Stomach (tissue), 8 donors: ENCODE measurements at regions not wholly inside any gene's neighbourhood (a gene's known extent, or its start where the extent isn't known, plus 50 kb on each side); places are given as distances from the start of the nearest gene placed in this dataset.

ENCODE experiments used
- DNase-seq, 2 donors: peaks; one replicate each; pipeline versions ENCODE4 v3.0.0 to v3.0.0-alpha.2; 2013 to 2019
- H3K27ac ChIP-seq, 5 donors: fragments of 200-600 bp in 4 of 5; sonication (generic) in 4 of 5; one replicate each; pipeline ENCODE4 v1.5.1; 2013 to 2019; ENCODE audit warnings: mild to moderate bottlenecking in 1 of 5, moderate library complexity in 1 of 5
- H3K27me3 ChIP-seq, 3 donors: fragments of 200-600 bp; sonication (generic); one replicate each; pipeline ENCODE4 v1.5.1; 2017 to 2019; ENCODE audit warnings: mixed run types in 1 of 3
- H3K36me3 ChIP-seq, 4 donors: fragments of 200-600 bp; sonication (generic); 1 replicate in 3 of 4; 2 replicates in 1 of 4; pipeline ENCODE4 v1.5.1; 2016 to 2019
- H3K4me1 ChIP-seq, 4 donors: fragments of 200-600 bp; sonication (generic); one replicate each; pipeline ENCODE4 v1.5.1; 2016 to 2019
- H3K4me3 ChIP-seq, 4 donors: fragments of 200-600 bp; sonication (generic) in 3 of 4; one replicate each; pipeline ENCODE4 v1.5.1; 2016 to 2019; ENCODE audit warnings: mild to moderate bottlenecking in 1 of 4
- H3K9me3 ChIP-seq, 4 donors: fragments of 200-600 bp; sonication (generic); one replicate each; pipeline ENCODE4 v1.5.1; 2016 to 2019
- EP300 ChIP-seq: sonication (generic); formaldehyde crosslinking; IDR thresholded peaks from one replicate; pipeline ENCODE4 v1.6.1; 2017; ENCODE audit warnings: antibody characterized with exemption
- POLR2A ChIP-seq, 4 donors: fragments of 450-650 bp; IDR thresholded peaks; one replicate each; pipeline ENCODE4 v1.6.1; 2016; ENCODE audit warnings: antibody characterized with exemption in 4 of 4, control low read depth in 2 of 4, mild to moderate bottlenecking in 1 of 4, moderate library complexity in 1 of 4
- POLR2AphosphoS5 ChIP-seq, 3 donors: sonication (generic); formaldehyde crosslinking; IDR thresholded peaks; one replicate each; pipeline ENCODE4 v1.6.1; 2016; ENCODE audit warnings: antibody characterized with exemption in 3 of 3
- WGBS, 5 donors: extraction: QIAGEN DNeasy Blood & Tissue Kit in 3 of 5; methylation state at CpG; one replicate each; pipeline versions ENCODE4 v1.1.5 to v1.1.7; 2013 to 2018; 5-methylcytosine and 5-hydroxymethylcytosine counted together
- intact Hi-C: fragments of 100-400 bp; cut with DNase I; formaldehyde crosslinking; loops from one replicate; pipeline ENCODE4 v1.15.1; 2023; ENCODE audit warnings: low total_unique reads
- TF ChIP-seq, protein P1 (sequence below), 7 experiments: fragments of 450-650 bp in 4 of 7; fragments of 200-600 bp in 3 of 7; sonication (generic) in 3 of 7; IDR thresholded peaks; one replicate each; pipeline ENCODE4 v1.5.1; 2016 to 2019; ENCODE audit warnings: antibody characterized with exemption in 7 of 7, control low read depth in 2 of 7, mild to moderate bottlenecking in 1 of 7
- donor health status: healthy with polysubstance abuse.
- donor health status: Bipolar disorder and iron deficiency.
- donor health status: healthy.

DNA sequence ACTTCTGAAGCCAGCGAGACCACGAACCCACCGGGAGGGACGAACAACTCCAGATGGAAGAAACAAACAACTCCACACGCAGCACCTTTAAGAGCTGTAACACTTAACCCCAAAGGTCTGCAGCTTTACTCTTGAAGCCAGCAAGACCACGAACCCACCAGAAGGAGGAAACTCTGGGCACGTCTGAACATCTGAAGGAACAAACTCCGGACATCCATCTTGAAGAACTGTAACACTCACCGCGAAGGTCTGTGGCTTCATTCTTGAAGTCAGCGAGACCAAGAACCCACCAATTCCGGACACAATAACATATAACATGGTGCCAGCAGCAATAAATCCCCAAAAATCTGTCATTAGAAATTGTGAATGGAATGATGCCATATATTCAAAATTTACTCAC is 180.9 kb downstream of the TLE1 start:
- Histone ChIP-seq H3K9me3 (no peaks in the 10 kb centered on the region), H3K27me3 (no peaks in the 10 kb centered on the region), H3K36me3 (no peaks in the 10 kb centered on the region), H3K4me3 (no peak overlapping the region), H3K4me1 (no peaks in the 10 kb centered on the region), H3K27ac (no peak overlapping the region)
- DNase-seq, result no peak
- intact Hi-C loops, result no loop called here
- 82 to 90% (median 88%) methylated on average over 12 of the region's 12 CpGs for WGBS, 5 donors
- TF ChIP-seq, protein P1, sequence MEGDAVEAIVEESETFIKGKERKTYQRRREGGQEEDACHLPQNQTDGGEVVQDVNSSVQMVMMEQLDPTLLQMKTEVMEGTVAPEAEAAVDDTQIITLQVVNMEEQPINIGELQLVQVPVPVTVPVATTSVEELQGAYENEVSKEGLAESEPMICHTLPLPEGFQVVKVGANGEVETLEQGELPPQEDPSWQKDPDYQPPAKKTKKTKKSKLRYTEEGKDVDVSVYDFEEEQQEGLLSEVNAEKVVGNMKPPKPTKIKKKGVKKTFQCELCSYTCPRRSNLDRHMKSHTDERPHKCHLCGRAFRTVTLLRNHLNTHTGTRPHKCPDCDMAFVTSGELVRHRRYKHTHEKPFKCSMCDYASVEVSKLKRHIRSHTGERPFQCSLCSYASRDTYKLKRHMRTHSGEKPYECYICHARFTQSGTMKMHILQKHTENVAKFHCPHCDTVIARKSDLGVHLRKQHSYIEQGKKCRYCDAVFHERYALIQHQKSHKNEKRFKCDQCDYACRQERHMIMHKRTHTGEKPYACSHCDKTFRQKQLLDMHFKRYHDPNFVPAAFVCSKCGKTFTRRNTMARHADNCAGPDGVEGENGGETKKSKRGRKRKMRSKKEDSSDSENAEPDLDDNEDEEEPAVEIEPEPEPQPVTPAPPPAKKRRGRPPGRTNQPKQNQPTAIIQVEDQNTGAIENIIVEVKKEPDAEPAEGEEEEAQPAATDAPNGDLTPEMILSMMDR (IDR thresholded peaks at IDR 0.05), result no peak
- TF ChIP-seq EP300 (no peak), POLR2AphosphoS5 (IDR thresholded peaks at IDR 0.05) (no peak), POLR2A (IDR thresholded peaks at IDR 0.05) (no peak)

DNA sequence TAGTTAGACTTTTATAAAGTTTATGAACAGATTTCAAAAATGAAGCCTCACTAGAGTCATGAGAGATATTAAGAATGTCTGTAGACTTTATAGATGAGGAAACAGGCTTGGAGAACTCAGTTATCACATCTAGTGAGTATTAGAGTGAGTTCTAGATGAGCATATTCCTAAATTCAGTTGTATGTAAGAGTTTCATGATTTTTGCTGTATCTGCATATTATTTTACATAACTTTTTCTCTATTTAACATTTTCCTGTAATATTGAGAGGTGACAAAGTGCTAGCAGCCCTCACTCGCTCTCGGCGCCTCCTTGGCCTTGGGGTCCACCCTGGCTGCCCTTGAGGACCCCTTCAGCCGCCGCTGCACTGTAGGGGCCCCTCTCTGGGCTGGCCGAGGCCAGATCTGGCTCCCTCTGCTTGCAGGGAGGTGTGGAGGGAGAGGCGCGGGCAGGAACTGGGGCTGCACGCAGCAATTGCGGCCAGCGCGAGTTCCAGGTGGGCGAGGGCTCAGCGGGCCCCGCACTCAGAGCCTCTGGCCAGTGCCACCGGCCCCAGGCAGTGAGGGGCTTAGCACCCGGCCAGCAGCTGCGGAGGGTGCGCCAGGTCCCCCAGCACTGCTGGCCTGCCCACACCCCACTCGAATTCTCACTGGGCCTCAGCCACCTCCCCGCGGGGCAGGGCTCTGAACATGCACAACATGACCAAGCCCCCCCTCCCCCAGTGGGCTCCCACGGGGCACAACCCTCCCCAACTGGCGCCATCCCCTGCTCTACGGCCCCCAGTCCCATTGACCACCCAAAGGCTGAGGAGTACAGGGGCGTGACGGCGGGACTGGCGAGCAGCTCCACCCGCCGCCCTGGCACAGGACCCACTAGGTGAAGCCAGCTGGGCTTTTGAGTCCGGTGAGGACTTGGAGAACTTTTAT is 182.1 kb downstream of the TLE1 start:
- no peaks in the 10 kb centered on the region for H3K36me3 ChIP-seq
- WGBS, 5 donors, result 92 to 96% (median 94%) methylated on average over 27 to 32 of the region's 32 CpGs
- no peak overlapping the region for H3K27ac ChIP-seq
- H3K4me3 ChIP-seq, result no peak overlapping the region
- no peaks in the 10 kb centered on the region for H3K27me3 ChIP-seq
- TF ChIP-seq POLR2A (IDR thresholded peaks at IDR 0.05), result no peak
- TF ChIP-seq EP300, result no peak
- TF ChIP-seq, protein P1 (IDR thresholded peaks at IDR 0.05), result no peak
- TF ChIP-seq POLR2AphosphoS5 (IDR thresholded peaks at IDR 0.05), result no peak
- no peaks in the 10 kb centered on the region for H3K4me1 ChIP-seq
- DNase-seq, result no peak
- no peaks in the 10 kb centered on the region for H3K9me3 ChIP-seq
- intact Hi-C loops, result no loop called here

DNA sequence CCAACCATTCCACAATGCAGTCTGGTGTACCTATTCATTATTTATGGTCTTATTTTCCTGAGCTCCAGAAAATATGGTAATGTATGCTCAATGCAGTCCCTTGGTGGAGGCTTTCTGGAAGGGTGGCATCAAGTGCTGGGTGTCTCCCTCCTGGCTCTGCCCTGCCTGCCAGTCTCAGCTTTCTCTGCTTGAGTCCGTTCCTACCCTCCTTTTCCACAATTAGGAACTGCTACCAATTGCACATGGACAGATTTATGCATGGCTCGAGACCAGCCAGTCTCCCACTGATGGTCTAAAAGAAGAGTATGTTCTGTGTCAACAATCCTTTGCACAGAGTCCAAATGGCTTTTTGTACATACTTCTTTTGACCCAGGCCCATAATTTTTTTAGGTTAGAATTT is 189.8 kb downstream of the TLE1 start:
- peaks cover 0 to 13% (median 4%) of the 10 kb centered on the region in 4 donors for H3K4me1 ChIP-seq
- intact Hi-C loops, result no loop called here
- H3K36me3 ChIP-seq, result no peaks in the 10 kb centered on the region
- H3K4me3 ChIP-seq, result no peak overlapping the region
- H3K9me3 ChIP-seq, result no peaks in the 10 kb centered on the region
- WGBS, 5 donors, result 59 to 87% (median 73%) methylated on average over 2 of the region's 2 CpGs
- no peak for DNase-seq
- TF ChIP-seq POLR2A (IDR thresholded peaks at IDR 0.05) (no peak), EP300 (no peak)
- TF ChIP-seq, protein P1 (IDR thresholded peaks at IDR 0.05), result no peak
- H3K27ac ChIP-seq, result peak overlapping the region in 3 of 5 donors; percentile 48 to 60 (median 60)
- no peaks in the 10 kb centered on the region for H3K27me3 ChIP-seq

DNA sequence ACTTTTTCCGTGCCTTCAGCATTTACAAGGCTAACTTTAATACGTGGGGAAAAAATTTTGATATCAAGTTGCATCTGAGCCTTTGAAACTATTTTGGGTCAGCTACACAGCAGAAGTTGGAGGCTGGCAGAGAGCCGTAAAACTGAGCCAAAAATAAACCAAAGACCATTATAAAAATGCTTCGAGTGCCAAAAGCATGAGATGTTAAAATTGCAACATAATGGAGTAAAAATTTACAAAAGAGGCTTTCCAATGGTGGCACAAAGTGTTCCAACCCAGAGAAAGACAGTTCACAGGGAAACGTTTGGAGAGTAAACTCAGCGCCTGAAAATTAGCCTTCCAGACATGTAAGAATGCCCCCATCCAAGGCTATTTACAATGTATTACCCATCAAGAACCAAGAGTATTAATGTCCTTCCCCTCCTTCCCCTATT is 190.3 kb downstream of the TLE1 start:
- H3K27ac ChIP-seq, result peak overlapping the region in 3 of 5 donors; percentile 48 to 60 (median 60)

DNA sequence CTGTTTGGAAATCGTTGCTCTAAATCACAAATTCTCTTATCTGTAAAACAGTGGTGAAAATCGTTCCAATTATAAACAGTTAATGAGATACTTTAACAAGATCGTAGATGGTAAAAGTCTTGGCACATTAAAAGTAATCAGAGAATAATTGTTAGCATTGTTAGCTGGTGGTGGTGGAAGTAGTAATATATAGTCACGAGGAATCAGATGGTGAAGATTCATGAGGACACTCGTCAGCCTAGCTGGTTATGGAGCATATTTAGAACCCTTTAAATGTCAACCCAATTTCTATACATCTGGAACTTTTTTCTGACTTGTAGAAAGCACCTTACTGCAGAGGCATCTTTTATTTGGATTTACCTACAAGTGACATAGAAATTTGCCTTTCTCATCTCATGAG is 190.8 kb downstream of the TLE1 start:
- Histone ChIP-seq H3K4me1 (peaks cover 0 to 13% (median 4%) of the 10 kb centered on the region in 4 donors), H3K27me3 (no peaks in the 10 kb centered on the region), H3K9me3 (no peaks in the 10 kb centered on the region), H3K4me3 (no peak overlapping the region), H3K27ac (peak overlapping the region in 1 of 5 donors; percentile 60), H3K36me3 (no peaks in the 10 kb centered on the region)
- 52 to 65% (median 63%) methylated on average over 5 of the region's 5 CpGs for WGBS, 5 donors
- no peak for DNase-seq
- TF ChIP-seq POLR2AphosphoS5 (IDR thresholded peaks at IDR 0.05) (no peak), EP300 (no peak), POLR2A (IDR thresholded peaks at IDR 0.05) (no peak)
- TF ChIP-seq, protein P1 (IDR thresholded peaks at IDR 0.05), result no peak
- intact Hi-C loops, result no loop called here

More for the DNA sequence above, 190.3 kb downstream of the TLE1 start:
- intact Hi-C loops, result no loop called here
- WGBS, 5 donors, result 48 to 65% (median 57%) methylated on average over 6 of the region's 6 CpGs
- Histone ChIP-seq H3K9me3 (no peaks in the 10 kb centered on the region), H3K4me1 (peaks cover 0 to 13% (median 4%) of the 10 kb centered on the region in 4 donors), H3K27me3 (no peaks in the 10 kb centered on the region), H3K4me3 (no peak overlapping the region), H3K36me3 (no peaks in the 10 kb centered on the region)
- peak in 1 of 2 donors; percentile 55 for DNase-seq
- TF ChIP-seq POLR2AphosphoS5 (IDR thresholded peaks at IDR 0.05) (peak in 2 of 3 donors; percentile 47 to 87), POLR2A (IDR thresholded peaks at IDR 0.05) (no peak)
